B cell (primary cell): ENCODE measurements at regions not wholly inside any gene's neighbourhood (a gene's known extent, or its start where the extent isn't known, plus 50 kb on each side); places are given as distances from the start of the nearest gene placed in this dataset.

Source experiments
- ATAC-seq: fragments of 200-7000 bp; cut with Tn5 transposase; one replicate; pipeline ENCODE4 v1.10.0; 2021; ENCODE audit warnings: low read depth, mild to moderate bottlenecking, moderate number of reproducible peaks, moderate library complexity
- CTCF ChIA-PET: fragments of 350-600 bp; sonication (Branson Sonifier 250); formaldehyde crosslinking; loops from one replicate; lab custom pipeline; 2021; ENCODE audit warnings: antibody characterized with exemption, inconsistent platforms; lab: Charles Lee
- POLR2A ChIA-PET: fragments of 350-600 bp; sonication (Branson Sonifier 250); formaldehyde crosslinking; loops from one replicate; lab custom pipeline; 2021; ENCODE audit warnings: antibody characterized with exemption; lab: Charles Lee
- DNase-seq: peaks from one replicate; pipeline ENCODE4 v3.0.0; 2013
- H2AFZ ChIP-seq: 2 replicates; pipeline ENCODE4 v1.6.1; 2012; ENCODE audit warnings: mild to moderate bottlenecking, low read depth, low read length; ENCODE audit not compliant: insufficient read depth, poor library complexity, severe bottlenecking
- H3K27ac ChIP-seq, 2 donors: 1 replicate in 1 of 2; 2 replicates in 1 of 2; pipeline ENCODE4 v1.5.1; 2012 to 2013; ENCODE audit warnings: low read length in 2 of 2, mild to moderate bottlenecking in 2 of 2, moderate library complexity in 1 of 2
- H3K27me3 ChIP-seq, 4 experiments: fragments of 200-600 bp in 1 of 4; sonication (generic) in 1 of 4; replicated peaks in 1 of 4; 1 replicate in 2 of 4; 2 replicates in 2 of 4; pipeline versions ENCODE4 v1.6.1 to v1.7.0; 2013 to 2016; ENCODE audit warnings: low read length in 3 of 4, mild to moderate bottlenecking in 2 of 4, mixed read lengths in 1 of 4, moderate library complexity in 1 of 4; ENCODE audit not compliant: insufficient read depth in 4 of 4, control insufficient read depth in 3 of 4; ENCODE audit errors: control extremely low read depth in 1 of 4
- H3K36me3 ChIP-seq, 2 experiments: replicated peaks in 1 of 2; 1 replicate in 1 of 2; 2 replicates in 1 of 2; pipeline versions ENCODE4 v1.6.1 to v1.7.1; 2013; ENCODE audit warnings: low read length in 1 of 2; ENCODE audit not compliant: insufficient read depth in 2 of 2, control insufficient read depth in 1 of 2; ENCODE audit errors: control extremely low read depth in 1 of 2, extremely low read depth in 1 of 2
- H3K4me1 ChIP-seq, 2 donors: fragments of 200-600 bp in 1 of 2; sonication (generic) in 1 of 2; 1 replicate in 1 of 2; 2 replicates in 1 of 2; pipeline versions ENCODE4 v1.5.1 to v1.6.1; 2013 to 2017; ENCODE audit warnings: low read length in 2 of 2; ENCODE audit not compliant: control insufficient read depth in 2 of 2, insufficient read depth in 2 of 2
- H3K4me2 ChIP-seq: replicated peaks from 2 replicates; pipeline ENCODE3; 2012; ENCODE audit warnings: mild to moderate bottlenecking, low read depth, low read length; ENCODE audit not compliant: poor library complexity, severe bottlenecking
- H3K4me3 ChIP-seq, 5 experiments: fragments of 200-600 bp in 1 of 5; sonication (generic) in 1 of 5; 1 replicate in 3 of 5; 2 replicates in 2 of 5; pipeline versions ENCODE4 v1.5.1 to v1.7.0; 2011 to 2016; ENCODE audit warnings: low read length in 4 of 5, mild to moderate bottlenecking in 4 of 5, low read depth in 2 of 5, control low read depth in 1 of 5, moderate library complexity in 1 of 5; ENCODE audit not compliant: insufficient read depth in 1 of 5; ENCODE audit errors: control extremely low read depth in 1 of 5, extremely low read depth in 1 of 5
- H3K79me2 ChIP-seq: fragments of 200-600 bp; sonication (generic); one replicate; pipeline ENCODE4 v1.6.0; 2016; ENCODE audit warnings: low read length; ENCODE audit not compliant: control insufficient read depth, insufficient read depth
- H3K9ac ChIP-seq: fragments of 200-600 bp; sonication (generic); 2 replicates; pipeline ENCODE4 v1.6.1; 2017; ENCODE audit warnings: mild to moderate bottlenecking, low read length, moderate library complexity
- H3K9me3 ChIP-seq, 3 donors: one replicate each; pipeline versions ENCODE4 v1.6.1 to v1.7.1; 2013; ENCODE audit warnings: low read length in 2 of 3; ENCODE audit not compliant: control insufficient read depth in 2 of 3, insufficient read depth in 1 of 3; ENCODE audit errors: control extremely low read depth in 1 of 3
- H4K20me1 ChIP-seq: 2 replicates; pipeline ENCODE4 v1.6.0; 2012; ENCODE audit warnings: mild to moderate bottlenecking, low read length; ENCODE audit not compliant: insufficient read depth, control insufficient read depth, poor library complexity, severe bottlenecking
- H3K27ac Mint-ChIP-seq: one replicate; pipeline ENCODE4 v1.8.0; 2021; ENCODE audit warnings: mixed read lengths
- H3K27me3 Mint-ChIP-seq: one replicate; pipeline ENCODE4 v1.8.0; 2021; ENCODE audit warnings: mixed read lengths
- H3K4me1 Mint-ChIP-seq: one replicate; pipeline ENCODE4 v1.8.0; 2021; ENCODE audit warnings: mixed read lengths
- H3K4me3 Mint-ChIP-seq: one replicate; pipeline ENCODE4 v1.8.0; 2021; ENCODE audit warnings: mixed read lengths
- H3K9me3 Mint-ChIP-seq: one replicate; pipeline ENCODE4 v1.8.0; 2022; ENCODE audit warnings: mixed read lengths; ENCODE audit not compliant: insufficient read depth
- EZH2 ChIP-seq: IDR thresholded peaks from 2 replicates; pipeline ENCODE4 v1.6.1; 2012; ENCODE audit warnings: borderline replicate concordance, low read depth, mild to moderate bottlenecking, moderate library complexity, low read length; ENCODE audit not compliant: insufficient read depth, poor library complexity, severe bottlenecking
- WGBS: methylation state at CpG from one replicate; pipeline ENCODE4 v1.1.5; 2013; ENCODE audit warnings: missing lambda C conversion rate; ENCODE audit not compliant: insufficient coverage; 5-methylcytosine and 5-hydroxymethylcytosine counted together
- intact Hi-C: fragments of 100-400 bp; cut with micrococcal nuclease; formaldehyde crosslinking; loops from one replicate; pipeline ENCODE4 v1.10.0; 2022
- TF ChIP-seq, protein P1 (sequence below): fragments of 200-600 bp; IDR thresholded peaks from one replicate; pipeline ENCODE4 v1.8.0; 2022; ENCODE audit warnings: antibody characterized with exemption, mild to moderate bottlenecking

DNA sequence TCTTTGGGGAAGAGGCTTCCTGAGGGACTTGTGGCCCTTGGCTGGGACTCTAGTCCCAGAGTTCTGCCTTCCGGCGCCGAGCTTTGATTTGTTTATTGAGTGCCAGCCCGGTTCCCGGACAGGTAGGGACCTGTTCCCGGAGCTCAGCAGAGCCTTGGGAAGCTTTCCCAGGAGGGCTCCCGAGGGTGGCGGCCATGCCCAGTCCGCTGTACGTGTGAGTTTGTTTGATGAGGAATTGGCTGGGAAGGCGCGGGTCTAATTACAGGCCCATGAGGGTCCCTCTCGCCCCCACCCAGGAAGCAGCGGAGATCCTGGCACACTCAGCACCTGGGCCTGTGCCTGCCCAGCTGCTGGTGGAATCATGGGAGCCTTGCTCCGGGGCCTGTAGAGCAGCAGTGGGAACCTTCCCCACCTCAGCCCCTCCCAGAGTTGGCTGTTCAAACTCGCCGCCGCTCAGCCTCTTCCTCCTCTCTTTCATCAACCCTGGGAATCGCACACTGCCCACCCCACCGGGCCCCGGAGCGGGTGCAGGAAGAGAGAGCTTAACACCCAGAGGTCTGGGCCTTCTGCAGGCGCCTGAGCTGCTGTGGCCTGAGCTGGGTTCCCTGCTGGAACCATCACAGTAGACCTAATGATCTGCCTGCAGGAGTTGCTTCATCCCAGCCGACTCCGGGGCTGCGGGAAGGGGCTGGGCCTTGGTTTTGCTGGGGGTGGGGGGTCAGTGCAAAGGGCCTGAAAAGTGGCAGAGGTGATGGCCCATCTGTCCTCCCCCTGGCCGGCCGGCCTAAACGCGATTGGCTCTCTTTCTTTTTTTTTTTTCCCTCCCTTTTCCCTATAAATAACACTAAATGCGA lies 313.7 kb downstream of the SEC14L1 start:
- peaks cover 0 to 15% of the 10 kb centered on the region in 2 experiments for H3K36me3 ChIP-seq
- H3K4me2 ChIP-seq: peak overlapping the region; percentile 96
- no peak overlapping the region for H2AFZ ChIP-seq
- ChIA-PET POLR2A (interaction anchor here (1.0 to 8.7 kb wide), 7 partner anchors 9 to 129 kb away, joined by 3 to 147 read pairs (median 16); no protein-coding TSS in a partner anchor), CTCF (interaction anchor here (0.8 to 6.4 kb wide), 10 partner anchors 9 to 123 kb away, joined by 3 to 65 read pairs (median 7); no protein-coding TSS in a partner anchor)
- H3K4me1 ChIP-seq: peaks cover 73 to 87% of the 10 kb centered on the region in 2 donors
- no peaks in the 10 kb centered on the region for H3K9me3 Mint-ChIP-seq
- peak overlapping the region; percentile 93 for H3K4me3 Mint-ChIP-seq
- peak overlapping the region; percentile 9 to 96 (median 92) for H3K4me3 ChIP-seq
- intact Hi-C loops: loop anchor here (10.0 kb wide), 1 partner anchor 370 kb away; no protein-coding TSS in a partner anchor
- WGBS: 42% methylated on average over 26 of the region's 31 CpGs
- no peaks in the 10 kb centered on the region for H3K9me3 ChIP-seq
- peaks cover 100% of the 10 kb centered on the region for H3K79me2 ChIP-seq
- no peak for DNase-seq
- peaks cover 75% of the 10 kb centered on the region for H3K4me1 Mint-ChIP-seq
- H4K20me1 ChIP-seq: peaks cover 4% of the 10 kb centered on the region
- no peak for ATAC-seq
- no peaks in the 10 kb centered on the region for H3K27me3 Mint-ChIP-seq
- peak overlapping the region; percentile 90 for H3K9ac ChIP-seq
- H3K27ac Mint-ChIP-seq: peak overlapping the region; percentile 96
- H3K27ac ChIP-seq: peak overlapping the region; percentile 66 to 96
- TF ChIP-seq EZH2: no peak
- H3K27me3 ChIP-seq: no peaks in the 10 kb centered on the region

GRCh38 chr17:77455111-77455890 lies 314.5 kb downstream of the SEC14L1 start:
- Histone ChIP-seq H4K20me1 (peaks cover 4% of the 10 kb centered on the region), H3K4me1 (peaks cover 74 to 87% of the 10 kb centered on the region in 2 donors), H2AFZ (no peak overlapping the region), H3K9me3 (no peaks in the 10 kb centered on the region), H3K79me2 (peaks cover 100% of the 10 kb centered on the region), H3K27ac (peak overlapping the region; percentile 66 to 96), H3K9ac (peak overlapping the region; percentile 90), H3K4me3 (peak overlapping the region in 4 of 5 experiments; percentile 91 to 96 (median 94)), H3K4me2 (peak overlapping the region; percentile 96), H3K27me3 (no peaks in the 10 kb centered on the region), H3K36me3 (peaks cover 0 to 15% of the 10 kb centered on the region in 2 experiments)
- Mint-ChIP-seq H3K4me1 (peaks cover 76% of the 10 kb centered on the region), H3K4me3 (peak overlapping the region; percentile 93), H3K27me3 (no peaks in the 10 kb centered on the region), H3K27ac (peak overlapping the region; percentile 96), H3K9me3 (no peaks in the 10 kb centered on the region)
- ATAC-seq (no peak), DNase-seq (no peak)
- no peak for TF ChIP-seq EZH2
- TF ChIP-seq, protein P1, sequence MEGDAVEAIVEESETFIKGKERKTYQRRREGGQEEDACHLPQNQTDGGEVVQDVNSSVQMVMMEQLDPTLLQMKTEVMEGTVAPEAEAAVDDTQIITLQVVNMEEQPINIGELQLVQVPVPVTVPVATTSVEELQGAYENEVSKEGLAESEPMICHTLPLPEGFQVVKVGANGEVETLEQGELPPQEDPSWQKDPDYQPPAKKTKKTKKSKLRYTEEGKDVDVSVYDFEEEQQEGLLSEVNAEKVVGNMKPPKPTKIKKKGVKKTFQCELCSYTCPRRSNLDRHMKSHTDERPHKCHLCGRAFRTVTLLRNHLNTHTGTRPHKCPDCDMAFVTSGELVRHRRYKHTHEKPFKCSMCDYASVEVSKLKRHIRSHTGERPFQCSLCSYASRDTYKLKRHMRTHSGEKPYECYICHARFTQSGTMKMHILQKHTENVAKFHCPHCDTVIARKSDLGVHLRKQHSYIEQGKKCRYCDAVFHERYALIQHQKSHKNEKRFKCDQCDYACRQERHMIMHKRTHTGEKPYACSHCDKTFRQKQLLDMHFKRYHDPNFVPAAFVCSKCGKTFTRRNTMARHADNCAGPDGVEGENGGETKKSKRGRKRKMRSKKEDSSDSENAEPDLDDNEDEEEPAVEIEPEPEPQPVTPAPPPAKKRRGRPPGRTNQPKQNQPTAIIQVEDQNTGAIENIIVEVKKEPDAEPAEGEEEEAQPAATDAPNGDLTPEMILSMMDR: no peak
- ChIA-PET POLR2A (interaction anchor here (2.2 to 8.7 kb wide), 2 partner anchors 9 to 17 kb away, joined by 10 to 147 read pairs; no protein-coding TSS in a partner anchor), CTCF (interaction anchor here (1.9 to 6.4 kb wide), 7 partner anchors 11 to 124 kb away, joined by 6 to 65 read pairs (median 9); no protein-coding TSS in a partner anchor)
- intact Hi-C loops: loop anchor here (10.0 kb wide), 1 partner anchor 370 kb away; no protein-coding TSS in a partner anchor
- WGBS: 71% methylated on average over 20 of the region's 25 CpGs
